IMR-90 (cell line): ENCODE measurements at regions not wholly inside any gene's neighbourhood (a gene's known extent, or its start where the extent isn't known, plus 50 kb on each side); places are given as distances from the start of the nearest gene placed in this dataset.

ENCODE experiments used
- CEBPB ChIP-seq: IDR thresholded peaks from 2 replicates; pipeline ENCODE4 v1.6.1; 2012; ENCODE audit warnings: low read depth, low read length, improper control_type of control experiment
- ELK1 ChIP-seq: fragments of 150-350 bp; IDR thresholded peaks from 2 replicates; pipeline ENCODE4 v1.6.1; 2016; ENCODE audit warnings: low read depth, mild to moderate bottlenecking, low read length, moderate library complexity, borderline replicate concordance
- FOS ChIP-seq: fragments of 150-350 bp; IDR thresholded peaks from 2 replicates; pipeline ENCODE4 v1.6.1; 2016; ENCODE audit warnings: low read depth, low read length
- POLR2A ChIP-seq: IDR thresholded peaks from 2 replicates; pipeline ENCODE4 v1.6.1; 2012; ENCODE audit warnings: mild to moderate bottlenecking, low read depth, low read length
- RAD21 ChIP-seq: IDR thresholded peaks from 2 replicates; pipeline ENCODE4 v1.6.1; 2012; ENCODE audit warnings: low read length, improper control_type of control experiment
- SMC3 ChIP-seq: fragments of 150-350 bp; IDR thresholded peaks from 2 replicates; pipeline ENCODE4 v1.6.1; 2016; ENCODE audit warnings: low read depth, mild to moderate bottlenecking, antibody characterized with exemption, low read length, moderate library complexity
- TF ChIP-seq, protein P1 (sequence below): conservative IDR thresholded peaks from 2 replicates; pipeline ENCODE4 v1.5.1; 2012; ENCODE audit warnings: mild to moderate bottlenecking, low read depth, low read length, improper control_type of control experiment

DNA sequence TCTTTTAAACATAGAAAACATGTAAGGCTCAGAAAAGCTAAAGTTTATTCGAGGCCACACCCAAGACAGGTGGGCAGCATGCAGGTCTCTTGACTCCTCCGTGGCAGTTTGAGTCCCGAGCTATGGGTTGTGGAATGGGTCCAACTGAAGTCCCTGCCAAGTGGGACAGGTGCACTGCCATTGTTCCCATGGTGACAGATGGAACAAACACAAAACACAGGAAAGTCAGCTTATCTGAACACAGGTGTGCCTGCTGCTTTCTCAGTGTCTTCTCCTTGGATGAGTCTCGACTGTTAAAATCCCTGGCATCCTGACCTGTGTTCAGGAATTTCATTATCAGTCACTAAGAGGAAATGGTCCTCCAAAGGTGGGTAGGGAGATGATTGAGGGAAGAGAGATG lies 99.0 kb upstream of the RAB4A start:
- TF ChIP-seq, protein P1, sequence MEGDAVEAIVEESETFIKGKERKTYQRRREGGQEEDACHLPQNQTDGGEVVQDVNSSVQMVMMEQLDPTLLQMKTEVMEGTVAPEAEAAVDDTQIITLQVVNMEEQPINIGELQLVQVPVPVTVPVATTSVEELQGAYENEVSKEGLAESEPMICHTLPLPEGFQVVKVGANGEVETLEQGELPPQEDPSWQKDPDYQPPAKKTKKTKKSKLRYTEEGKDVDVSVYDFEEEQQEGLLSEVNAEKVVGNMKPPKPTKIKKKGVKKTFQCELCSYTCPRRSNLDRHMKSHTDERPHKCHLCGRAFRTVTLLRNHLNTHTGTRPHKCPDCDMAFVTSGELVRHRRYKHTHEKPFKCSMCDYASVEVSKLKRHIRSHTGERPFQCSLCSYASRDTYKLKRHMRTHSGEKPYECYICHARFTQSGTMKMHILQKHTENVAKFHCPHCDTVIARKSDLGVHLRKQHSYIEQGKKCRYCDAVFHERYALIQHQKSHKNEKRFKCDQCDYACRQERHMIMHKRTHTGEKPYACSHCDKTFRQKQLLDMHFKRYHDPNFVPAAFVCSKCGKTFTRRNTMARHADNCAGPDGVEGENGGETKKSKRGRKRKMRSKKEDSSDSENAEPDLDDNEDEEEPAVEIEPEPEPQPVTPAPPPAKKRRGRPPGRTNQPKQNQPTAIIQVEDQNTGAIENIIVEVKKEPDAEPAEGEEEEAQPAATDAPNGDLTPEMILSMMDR: no peak
- no peak for TF ChIP-seq SMC3
- TF ChIP-seq POLR2A: no peak
- TF ChIP-seq RAD21: no peak
- no peak for TF ChIP-seq CEBPB
- TF ChIP-seq ELK1: no peak
- TF ChIP-seq FOS: no peak
